ENCODE measurements at regions not wholly inside any gene's neighbourhood (a gene's known extent, or its start where the extent isn't known, plus 50 kb on each side); places are given as distances from the start of the nearest gene placed in this dataset.

DNA sequence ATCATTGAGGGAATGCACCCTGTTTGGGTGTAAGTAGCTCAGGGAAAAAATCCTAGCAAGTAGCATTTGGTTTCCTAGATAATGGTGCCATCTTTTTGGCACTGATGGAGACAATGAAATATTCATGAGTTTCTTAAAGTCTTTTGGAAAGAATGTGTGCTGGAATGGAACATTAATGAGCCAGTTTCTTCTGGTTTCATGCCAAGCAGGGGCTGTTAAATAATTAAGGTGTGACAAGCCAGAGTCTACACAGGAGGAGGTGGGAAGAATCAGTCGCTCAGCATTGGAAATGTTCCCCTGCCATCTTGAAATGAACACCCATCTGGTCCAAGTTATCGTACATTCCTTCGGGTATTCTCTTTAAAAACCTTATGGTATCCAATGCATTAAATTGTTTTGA lies 457.3 kb downstream of the RIT2 start:
- TF ChIP-seq EZH2 (IDR thresholded peaks at IDR 0.05), result no peak
- no peak for TF ChIP-seq POLR2AphosphoS5 (IDR thresholded peaks at IDR 0.05; ENCODE audit: borderline replicate concordance, low read depth, low read length)
- no peak for TF ChIP-seq FOXP2 (optimal IDR thresholded peaks at IDR 0.05; ENCODE audit: control extremely low read depth, extremely low read length, insufficient read depth)

Measured in SK-N-MC (cell line).